Heart right ventricle (tissue), 16 donors: ENCODE measurements at regions not wholly inside any gene's neighbourhood (a gene's known extent, or its start where the extent isn't known, plus 50 kb on each side); places are given as distances from the start of the nearest gene placed in this dataset.

Experiments used
- ATAC-seq, 8 donors: fragments of 200-7000 bp; cut with Tn5 transposase; one replicate each; pipeline ENCODE4 v1.9.1; 2020; ENCODE audit warnings: mild to moderate bottlenecking in 8 of 8, moderate library complexity in 8 of 8, moderate number of reproducible peaks in 1 of 8
- DNase-seq, 2 donors: peaks; one replicate each; pipeline ENCODE4 v3.0.0-alpha.2; 2020
- H3K27ac ChIP-seq, 10 donors: fragments of 200-600 bp; sonication (generic) in 2 of 10; one replicate each; pipeline versions ENCODE4 v1.5.0 to v1.8.0; 2020 to 2022; ENCODE audit warnings: mild to moderate bottlenecking in 3 of 10
- H3K27me3 ChIP-seq, 7 donors: fragments of 200-600 bp; one replicate each; pipeline ENCODE4 v1.8.0; 2021 to 2022; ENCODE audit warnings: mild to moderate bottlenecking in 2 of 7
- H3K36me3 ChIP-seq, 9 donors: fragments of 200-600 bp; sonication (generic) in 1 of 9; one replicate each; pipeline versions ENCODE4 v1.5.0 to v1.8.0; 2020 to 2022; ENCODE audit warnings: mild to moderate bottlenecking in 2 of 9
- H3K4me1 ChIP-seq, 9 donors: fragments of 200-600 bp; sonication (generic) in 1 of 9; one replicate each; pipeline versions ENCODE4 v1.5.0 to v1.8.0; 2020 to 2022; ENCODE audit warnings: mild to moderate bottlenecking in 4 of 9
- H3K4me3 ChIP-seq, 10 donors: fragments of 200-600 bp; sonication (generic) in 2 of 10; one replicate each; pipeline versions ENCODE4 v1.5.0 to v1.8.0; 2020 to 2022; ENCODE audit warnings: mild to moderate bottlenecking in 7 of 10, moderate library complexity in 2 of 10
- H3K9me3 ChIP-seq, 11 donors: fragments of 200-600 bp in 10 of 11; sonication (generic) in 2 of 11; one replicate each; pipeline versions ENCODE4 v1.5.0 to v1.8.0; 2013 to 2022; ENCODE audit warnings: mild to moderate bottlenecking in 2 of 11, control low read depth in 1 of 11, moderate library complexity in 1 of 11
- CTCF ChIP-seq, 9 donors: fragments of 200-600 bp; sonication (generic) in 2 of 9; IDR thresholded peaks; one replicate each; pipeline versions ENCODE4 v1.5.0 to v1.8.0; 2021 to 2022; ENCODE audit warnings: antibody characterized with exemption in 9 of 9, mild to moderate bottlenecking in 5 of 9, moderate library complexity in 1 of 9
- WGBS, 2 donors: extraction: QIAGEN DNeasy Blood & Tissue Kit; methylation state at CpG; one replicate each; pipeline ENCODE4 v1.1.7; 2013; ENCODE audit warnings: inconsistent platforms in 1 of 2; 5-methylcytosine and 5-hydroxymethylcytosine counted together
- intact Hi-C, 10 donors: fragments of 100-400 bp; cut with DNase I; formaldehyde crosslinking; loops; one replicate each; pipeline versions ENCODE4 v1.11.1 to v1.14.2; 2022
- donor health status: Arrhythmogenic right ventricular cardiomyopathy.
- donor health status: ischemic (EF 13 %, LVEDD 7.1; RV severe dilation, severe dysfunction).
- donor health status: healthy with polysubstance abuse.
- donor health status: DM: no; HTN: yes; CAD: no.
- donor health status: DM: no; HTN: no; CAD: no.
- donor health status: ischemic (EF 25% LVEDD 6.9; RV normal size, moderate dysfunction).
- donor health status: ischemic (EF 25% LVEDD 5.7; RV mildly dilated, moderate dysfunction).
- donor health status: healthy.
- donor health status: DM: yes; HTN: yes; CAD: no.
- donor health status: Ischemic cardiomyopathy.
- donor health status: ischemic (EF 35%, LVEDD 5.7; RV mildly dilated, moderate dysfunction).
- donor health status: nonischemic (EF 11% LVEDD 7.7; RV severe dilation, severe dysfunction).
- donor health status: DM: yes; HTN: yes; CAD: no.
- donor health status: PGD.
- donor health status: ischemic (EF 29% LVEDD 5.4; RV normal size, mild dysfunction).
- donor health status: nonischemic (EF 23%, LVEDD 6.1; RV moderate dilation, normal function).

DNA sequence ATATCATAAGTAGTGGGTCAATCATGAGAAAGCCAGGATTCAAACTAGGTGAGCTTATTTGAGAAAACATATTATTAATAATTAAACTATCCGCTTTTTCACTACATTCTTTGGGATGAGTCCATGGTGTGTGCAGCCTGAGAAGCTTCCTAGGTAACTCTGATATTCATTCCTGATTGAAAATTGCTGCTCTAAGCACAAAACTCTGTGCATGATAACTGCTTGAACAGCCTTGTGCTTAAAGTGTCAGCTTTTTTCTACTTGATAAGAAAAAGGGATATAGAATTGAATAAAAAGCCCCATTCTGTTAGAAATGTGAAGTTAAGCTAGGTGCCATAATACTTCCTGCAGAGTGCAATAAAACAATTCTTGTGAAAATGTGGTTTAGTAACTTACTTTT, 343.5 kb upstream of the LUZP2 start:
- TF ChIP-seq CTCF (IDR thresholded peaks at IDR 0.05) = no peak
- no peak for DNase-seq
- no peaks in the 10 kb centered on the region for H3K4me1 ChIP-seq
- WGBS, 2 donors = 92 to 93% methylated on average over 1 of the region's 1 CpG
- no peak for ATAC-seq
- H3K9me3 ChIP-seq = peaks cover 0 to 6% (median 0%) of the 10 kb centered on the region in 11 donors
- H3K27ac ChIP-seq = no peak overlapping the region
- intact Hi-C loops = no loop called here
- H3K4me3 ChIP-seq = no peak overlapping the region
- no peaks in the 10 kb centered on the region for H3K36me3 ChIP-seq
- H3K27me3 ChIP-seq = no peaks in the 10 kb centered on the region

DNA sequence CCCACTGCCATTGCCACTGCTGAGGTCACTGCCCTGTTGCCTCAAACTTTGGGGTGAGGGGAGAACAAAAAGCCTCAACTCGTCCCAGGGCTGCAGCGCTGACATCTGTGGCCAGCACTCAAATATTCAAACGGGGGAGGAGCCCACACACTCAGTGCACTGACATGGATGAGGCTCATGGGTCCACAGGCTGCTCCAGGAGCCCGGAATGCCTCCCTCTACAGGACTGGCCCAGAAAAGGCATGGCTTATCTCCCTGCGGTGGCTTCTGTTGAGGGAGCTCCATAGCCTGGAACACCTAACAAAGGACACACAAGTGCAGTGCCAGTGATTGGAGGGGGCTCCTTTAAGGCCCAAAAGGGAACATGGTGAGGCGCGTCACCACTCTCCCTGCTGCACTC, 341.1 kb upstream of the LUZP2 start:
- no peaks in the 10 kb centered on the region for H3K9me3 ChIP-seq
- H3K36me3 ChIP-seq = no peaks in the 10 kb centered on the region
- DNase-seq (no peak), ATAC-seq (no peak)
- H3K27me3 ChIP-seq = no peaks in the 10 kb centered on the region
- TF ChIP-seq CTCF (IDR thresholded peaks at IDR 0.05) = no peak
- intact Hi-C loops = no loop called here
- no peak overlapping the region for H3K27ac ChIP-seq
- H3K4me3 ChIP-seq = no peak overlapping the region
- H3K4me1 ChIP-seq = no peaks in the 10 kb centered on the region
- 78 to 87% methylated on average over 7 of the region's 7 CpGs for WGBS, 2 donors

- no peak overlapping the region for H3K4me3 ChIP-seq
- H3K4me1 ChIP-seq = no peaks in the 10 kb centered on the region
- 53 to 61% methylated on average over 2 of the region's 2 CpGs for WGBS, 2 donors
- H3K9me3 ChIP-seq = no peaks in the 10 kb centered on the region
- intact Hi-C loops = no loop called here
- ATAC-seq (no peak), DNase-seq (no peak)
- no peaks in the 10 kb centered on the region for H3K27me3 ChIP-seq
- no peak overlapping the region for H3K27ac ChIP-seq
- TF ChIP-seq CTCF (IDR thresholded peaks at IDR 0.05) = no peak
- H3K36me3 ChIP-seq = no peaks in the 10 kb centered on the region
These were observed 339.5 kb upstream of the LUZP2 start for GRCh38 chr11:24157316-24157715.

GRCh38 chr11:24161587-24161986, 335.3 kb upstream of the LUZP2 start:
- Histone ChIP-seq H3K27me3 (no peaks in the 10 kb centered on the region), H3K9me3 (no peaks in the 10 kb centered on the region), H3K36me3 (no peaks in the 10 kb centered on the region), H3K4me1 (no peaks in the 10 kb centered on the region), H3K4me3 (no peak overlapping the region), H3K27ac (no peak overlapping the region)
- no peak for DNase-seq
- intact Hi-C loops = no loop called here
- 93 to 94% methylated on average over 13 of the region's 13 CpGs for whole genome bisulfite sequencing, 2 donors
- no peak for ATAC-seq
- TF ChIP-seq CTCF (IDR thresholded peaks at IDR 0.05) = no peak

GRCh38 chr11:24163146-24163545, 333.7 kb upstream of the LUZP2 start:
- no peaks in the 10 kb centered on the region for H3K27me3 ChIP-seq
- 86 to 87% methylated on average over 3 of the region's 3 CpGs for WGBS, 2 donors
- H3K27ac ChIP-seq = no peak overlapping the region
- no peak overlapping the region for H3K4me3 ChIP-seq
- DNase-seq = no peak
- no peaks in the 10 kb centered on the region for H3K36me3 ChIP-seq
- no peak for ATAC-seq
- intact Hi-C loops = no loop called here
- H3K9me3 ChIP-seq = no peaks in the 10 kb centered on the region
- H3K4me1 ChIP-seq = no peaks in the 10 kb centered on the region
- TF ChIP-seq CTCF (IDR thresholded peaks at IDR 0.05) = no peak
